Neuronal stem cell (in vitro differentiated cells): ENCODE measurements at regions not wholly inside any gene's neighbourhood (a gene's known extent, or its start where the extent isn't known, plus 50 kb on each side); places are given as distances from the start of the nearest gene placed in this dataset.
A peak's percentile ranks its signal among the peaks of the same experiment; 100 is the strongest.

ENCODE experiments used
- DNase-seq: peaks from one replicate; pipeline ENCODE4 v3.0.0-alpha.2; 2013; ENCODE audit warnings: low spot score
- H2AFZ ChIP-seq: one replicate; pipeline ENCODE4 v1.6.1; 2013; ENCODE audit warnings: mild to moderate bottlenecking, low read length, inconsistent platforms
- H2AK5ac ChIP-seq: 2 replicates; pipeline ENCODE4 v1.6.1; 2013; ENCODE audit warnings: low read depth, mild to moderate bottlenecking, inconsistent platforms, low read length, moderate library complexity, mixed read lengths
- H2BK120ac ChIP-seq: 2 replicates; pipeline ENCODE4 v1.6.1; 2013; ENCODE audit warnings: low read depth, mild to moderate bottlenecking, inconsistent platforms, low read length, moderate library complexity, mixed read lengths
- H2BK12ac ChIP-seq: one replicate; pipeline ENCODE4 v1.6.1; 2013; ENCODE audit warnings: low read length, inconsistent platforms
- H2BK15ac ChIP-seq: 2 replicates; pipeline ENCODE4 v1.6.1; 2013; ENCODE audit warnings: mild to moderate bottlenecking, low read length, inconsistent platforms, mixed read lengths
- H2BK5ac ChIP-seq: one replicate; pipeline ENCODE4 v1.6.1; 2013; ENCODE audit warnings: inconsistent platforms, mild to moderate bottlenecking, low read length, moderate library complexity
- H3K14ac ChIP-seq: one replicate; pipeline ENCODE4 v1.6.1; 2013; ENCODE audit warnings: low read length, inconsistent platforms
- H3K18ac ChIP-seq: 2 replicates; pipeline ENCODE4 v1.6.1; 2013; ENCODE audit warnings: low read length, inconsistent platforms
- H3K23ac ChIP-seq: 2 replicates; pipeline ENCODE4 v1.6.1; 2013; ENCODE audit warnings: low read depth, mild to moderate bottlenecking, mixed read lengths, low read length, inconsistent platforms; ENCODE audit not compliant: poor library complexity
- H3K27ac ChIP-seq: replicated peaks from 3 replicates; pipeline ENCODE4 v1.5.1; 2013; ENCODE audit warnings: low read length, inconsistent platforms
- H3K27me3 ChIP-seq, 3 experiments: 2 replicates each; pipeline ENCODE4 v1.6.1; 2013; ENCODE audit warnings: low read length in 3 of 3, mild to moderate bottlenecking in 2 of 3, inconsistent platforms in 1 of 3, low read depth in 1 of 3, mixed read lengths in 1 of 3, moderate library complexity in 1 of 3; ENCODE audit not compliant: control insufficient read depth in 3 of 3, insufficient read depth in 3 of 3
- H3K36me3 ChIP-seq, 2 donors: replicated peaks in 1 of 2; 2 replicates each; pipeline ENCODE4 v1.6.1; 2013; ENCODE audit warnings: low read length in 2 of 2; ENCODE audit not compliant: control insufficient read depth in 2 of 2, insufficient read depth in 2 of 2
- H3K4ac ChIP-seq: 2 replicates; pipeline ENCODE4 v1.6.1; 2013; ENCODE audit warnings: inconsistent platforms, mild to moderate bottlenecking, low read length, moderate library complexity
- H3K4me1 ChIP-seq, 2 donors: 1 replicate in 1 of 2; 2 replicates in 1 of 2; pipeline ENCODE4 v1.6.1; 2013; ENCODE audit warnings: low read length in 2 of 2, low read depth in 1 of 2; ENCODE audit not compliant: control insufficient read depth in 2 of 2, insufficient read depth in 1 of 2
- H3K4me2 ChIP-seq: one replicate; pipeline ENCODE4 v1.6.1; 2013; ENCODE audit warnings: mild to moderate bottlenecking, low read length, inconsistent platforms; ENCODE audit not compliant: insufficient read depth, poor library complexity, severe bottlenecking
- H3K4me3 ChIP-seq, 2 donors: 2 replicates each; pipeline ENCODE4 v1.5.1; 2013; ENCODE audit warnings: low read length in 2 of 2, mild to moderate bottlenecking in 2 of 2, inconsistent platforms in 1 of 2, moderate library complexity in 1 of 2
- H3K79me1 ChIP-seq: one replicate; pipeline ENCODE4 v1.6.1; 2013; ENCODE audit warnings: low read depth, mild to moderate bottlenecking, inconsistent platforms, low read length, moderate library complexity
- H3K9ac ChIP-seq: one replicate; pipeline ENCODE4 v1.6.1; 2013; ENCODE audit warnings: mild to moderate bottlenecking, low read depth, low read length, inconsistent platforms; ENCODE audit not compliant: poor library complexity
- H3K9me3 ChIP-seq, 2 donors: replicated peaks in 1 of 2; 2 replicates each; pipeline versions ENCODE3 to v1.6.1; 2013; ENCODE audit warnings: low read length in 2 of 2, mild to moderate bottlenecking in 2 of 2, inconsistent platforms in 1 of 2, low read depth in 1 of 2, mixed read lengths in 1 of 2, moderate library complexity in 1 of 2; ENCODE audit not compliant: control insufficient read depth in 2 of 2, insufficient read depth in 1 of 2
- H4K8ac ChIP-seq: one replicate; pipeline ENCODE4 v1.6.1; 2013; ENCODE audit warnings: low read depth, mild to moderate bottlenecking, inconsistent platforms, low read length, moderate library complexity
- H4K91ac ChIP-seq: one replicate; pipeline ENCODE4 v1.6.1; 2013; ENCODE audit warnings: low read length, low read depth, mild to moderate bottlenecking, inconsistent platforms; ENCODE audit not compliant: poor library complexity
- WGBS, 2 donors: extraction: QIAGEN DNeasy Blood & Tissue Kit; methylation state at CpG; one replicate each; pipeline ENCODE4 v1.1.7; 2013; ENCODE audit warnings: missing lambda C conversion rate in 2 of 2, mixed read lengths in 1 of 2; ENCODE audit not compliant: insufficient read length in 2 of 2, insufficient replicate concordance in 1 of 2; ENCODE audit errors: extremely low coverage in 2 of 2; 5-methylcytosine and 5-hydroxymethylcytosine counted together

DNA sequence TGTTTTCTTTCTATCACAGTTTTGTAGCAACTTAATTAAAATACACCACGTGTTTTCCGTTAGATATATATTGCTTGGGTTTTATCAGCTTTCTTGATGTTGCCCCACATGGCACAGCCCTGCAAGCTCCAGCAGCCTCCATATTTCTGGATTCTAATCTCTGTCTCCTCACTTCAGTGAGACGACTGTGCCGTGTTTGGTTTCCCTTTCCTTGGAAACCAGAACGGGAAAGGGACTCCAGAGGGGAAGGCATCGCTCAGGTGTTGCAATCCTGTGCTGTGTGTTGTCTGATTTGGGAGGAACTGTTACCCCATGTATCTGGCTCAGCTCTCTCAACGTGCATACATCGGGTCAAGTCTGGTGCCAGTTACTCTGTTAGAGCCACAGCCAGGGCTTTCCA is 464.2 kb upstream of the B3GAT1 start:
- H2BK120ac ChIP-seq = no peak overlapping the region
- H3K9me3 ChIP-seq = no peaks in the 10 kb centered on the region
- H3K27me3 ChIP-seq = peaks cover 0 to 2% (median 0%) of the 10 kb centered on the region in 3 experiments
- DNase-seq = no peak
- H2BK15ac ChIP-seq = no peak overlapping the region
- no peak overlapping the region for H3K9ac ChIP-seq
- no peak overlapping the region for H2AK5ac ChIP-seq
- no peak overlapping the region for H4K8ac ChIP-seq
- H3K36me3 ChIP-seq = no peaks in the 10 kb centered on the region
- peaks cover 0 to 1% of the 10 kb centered on the region in 2 donors for H3K4me1 ChIP-seq
- no peak overlapping the region for H4K91ac ChIP-seq
- H3K27ac ChIP-seq = no peak overlapping the region
- H3K4ac ChIP-seq = no peak overlapping the region
- no CpG with 5 or more reads among the region's 8 CpGs for WGBS, 2 donors
- H3K23ac ChIP-seq = no peak overlapping the region
- H3K14ac ChIP-seq = no peak overlapping the region
- H3K4me2 ChIP-seq = no peak overlapping the region
- H3K18ac ChIP-seq = no peak overlapping the region
- no peaks in the 10 kb centered on the region for H3K79me1 ChIP-seq
- no peak overlapping the region for H3K4me3 ChIP-seq
- H2BK12ac ChIP-seq = no peak overlapping the region
- H2AFZ ChIP-seq = no peak overlapping the region
- H2BK5ac ChIP-seq = no peak overlapping the region

DNA sequence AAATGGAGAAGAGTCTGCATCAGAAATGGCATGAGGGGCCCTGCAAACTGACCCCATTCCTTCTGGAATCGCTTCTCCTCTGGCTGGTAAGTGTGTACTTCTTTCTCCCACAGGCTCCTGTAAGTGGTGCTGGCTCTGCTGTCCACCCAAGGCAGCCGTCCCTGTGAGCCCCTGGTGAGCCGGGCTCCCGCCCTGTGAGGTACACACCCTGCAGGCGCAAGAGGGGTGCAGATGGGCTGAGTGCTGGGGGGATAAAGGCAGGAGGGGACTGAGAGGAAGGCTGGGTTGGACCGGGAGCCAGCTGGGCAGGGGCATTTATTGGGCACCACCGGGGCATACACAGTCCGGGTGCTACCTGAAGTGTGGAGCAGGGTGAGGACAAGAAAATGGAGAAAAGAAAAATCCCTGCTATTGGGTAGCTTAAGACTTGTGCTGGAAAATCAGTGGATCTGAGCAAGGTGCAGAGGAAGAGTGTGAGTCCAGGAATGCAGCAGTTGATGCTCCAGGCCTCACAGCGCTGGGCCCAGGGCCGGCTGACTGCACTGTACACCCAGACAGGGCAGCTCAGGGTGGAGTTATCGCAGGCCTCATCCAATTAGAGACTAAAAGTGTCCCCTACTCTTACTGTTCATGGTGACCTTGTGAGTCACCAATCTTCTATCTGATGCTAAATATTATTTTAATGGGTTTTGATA is 455.1 kb upstream of the B3GAT1 start:
- Histone ChIP-seq H3K14ac (peak overlapping the region; percentile 47), H3K18ac (no peak overlapping the region), H2AK5ac (peak overlapping the region; percentile 65), H4K8ac (no peak overlapping the region), H3K4me3 (no peak overlapping the region), H3K36me3 (no peaks in the 10 kb centered on the region), H3K9ac (no peak overlapping the region), H3K79me1 (no peaks in the 10 kb centered on the region), H3K4me2 (no peak overlapping the region), H3K27me3 (peaks cover 0 to 16% (median 0%) of the 10 kb centered on the region in 3 experiments), H3K27ac (no peak overlapping the region), H3K4ac (no peak overlapping the region), H3K23ac (no peak overlapping the region), H3K4me1 (peaks cover 0 to 5% of the 10 kb centered on the region in 2 donors), H4K91ac (no peak overlapping the region), H3K9me3 (no peaks in the 10 kb centered on the region), H2AFZ (no peak overlapping the region), H2BK12ac (no peak overlapping the region), H2BK120ac (no peak overlapping the region), H2BK5ac (no peak overlapping the region), H2BK15ac (no peak overlapping the region)
- no CpG with 5 or more reads among the region's 11 CpGs for WGBS, 2 donors
- DNase-seq = no peak

DNA sequence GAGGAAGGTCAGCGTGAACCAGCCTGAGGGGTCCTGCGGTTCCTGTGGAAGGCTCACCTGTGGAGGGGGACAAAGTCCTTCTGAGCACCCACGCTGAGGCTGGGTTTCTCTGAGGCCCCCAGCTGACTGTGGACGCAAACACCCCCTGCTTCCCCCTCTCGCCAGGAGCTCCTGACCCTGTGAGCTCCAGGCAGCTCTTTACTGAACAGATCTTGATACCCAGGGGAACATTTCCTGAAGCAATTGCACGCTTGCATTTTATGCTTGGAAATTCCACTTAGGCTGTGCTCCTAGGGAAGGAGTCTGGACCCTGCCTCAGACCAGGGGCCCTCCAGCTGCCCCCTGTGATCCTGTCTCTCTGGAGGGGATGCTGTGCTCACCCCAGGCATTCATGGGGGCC is 454.2 kb upstream of the B3GAT1 start:
- no peak overlapping the region for H4K8ac ChIP-seq
- H3K23ac ChIP-seq = no peak overlapping the region

DNA sequence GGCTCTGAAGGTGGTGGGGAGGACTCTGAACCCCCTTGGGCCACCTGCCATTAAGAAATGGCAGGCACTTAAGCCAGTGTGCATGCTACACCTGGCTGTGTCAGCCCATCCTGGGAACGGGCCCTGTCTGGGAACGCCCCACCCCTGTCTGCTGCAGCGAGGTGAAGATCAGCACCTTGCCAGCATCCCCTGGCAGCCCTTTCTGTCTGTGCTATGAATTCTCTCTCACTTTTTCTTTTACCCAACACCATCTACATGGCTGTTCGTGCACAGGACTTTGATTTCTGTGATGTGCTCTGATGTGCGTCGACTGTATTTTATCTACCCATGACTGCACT is 452.9 kb upstream of the B3GAT1 start:
- Histone ChIP-seq H3K27me3 (peaks cover 0 to 16% (median 0%) of the 10 kb centered on the region in 3 experiments), H4K8ac (no peak overlapping the region), H3K9ac (no peak overlapping the region), H2BK12ac (no peak overlapping the region), H4K91ac (no peak overlapping the region), H2BK120ac (no peak overlapping the region), H3K79me1 (no peaks in the 10 kb centered on the region), H3K4me2 (no peak overlapping the region), H3K36me3 (no peaks in the 10 kb centered on the region), H3K14ac (no peak overlapping the region), H3K27ac (no peak overlapping the region), H3K18ac (no peak overlapping the region), H2AK5ac (peak overlapping the region; percentile 85), H3K4ac (no peak overlapping the region), H3K4me3 (no peak overlapping the region), H2BK5ac (no peak overlapping the region), H3K4me1 (peaks cover 0 to 5% of the 10 kb centered on the region in 2 donors), H3K23ac (no peak overlapping the region), H3K9me3 (no peaks in the 10 kb centered on the region), H2AFZ (no peak overlapping the region), H2BK15ac (peak overlapping the region; percentile 87)
- no CpG with 5 or more reads among the region's 6 CpGs for WGBS, 2 donors
- DNase-seq = no peak

More for the DNA sequence above, 454.2 kb upstream of the B3GAT1 start:
- no peak overlapping the region for H3K4ac ChIP-seq
- H3K27ac ChIP-seq = no peak overlapping the region
- peaks cover 0 to 5% of the 10 kb centered on the region in 2 donors for H3K4me1 ChIP-seq
- no peak overlapping the region for H3K9ac ChIP-seq
- no peaks in the 10 kb centered on the region for H3K79me1 ChIP-seq
- H3K36me3 ChIP-seq = no peaks in the 10 kb centered on the region
- H3K9me3 ChIP-seq = no peaks in the 10 kb centered on the region
- H3K18ac ChIP-seq = peak overlapping the region; percentile 68
- no peak for DNase-seq
- no peak overlapping the region for H3K4me2 ChIP-seq
- H2BK120ac ChIP-seq = no peak overlapping the region
- no CpG with 5 or more reads among the region's 6 CpGs for WGBS, 2 donors
- peak overlapping the region; percentile 90 for H2AK5ac ChIP-seq
- H2BK12ac ChIP-seq = no peak overlapping the region
- no peak overlapping the region for H2BK5ac ChIP-seq
- no peak overlapping the region for H3K4me3 ChIP-seq
- H3K14ac ChIP-seq = no peak overlapping the region
- no peak overlapping the region for H2AFZ ChIP-seq
- no peak overlapping the region for H2BK15ac ChIP-seq
- peaks cover 0 to 16% (median 0%) of the 10 kb centered on the region in 3 experiments for H3K27me3 ChIP-seq
- no peak overlapping the region for H4K91ac ChIP-seq
